CD8-positive, alpha-beta memory T cell (primary cell): ENCODE measurements at regions not wholly inside any gene's neighbourhood (a gene's known extent, or its start where the extent isn't known, plus 50 kb on each side); places are given as distances from the start of the nearest gene placed in this dataset.

Source experiments
- CTCF ChIA-PET: fragments of 350-600 bp; sonication (Branson Sonifier 250); formaldehyde crosslinking; loops from one replicate; lab custom pipeline; 2021; ENCODE audit warnings: antibody characterized with exemption; lab: Charles Lee
- POLR2A ChIA-PET: fragments of 350-600 bp; sonication (Branson Sonifier 250); formaldehyde crosslinking; loops from one replicate; lab custom pipeline; 2021; ENCODE audit warnings: antibody characterized with exemption; lab: Charles Lee
- DNase-seq, 5 donors: peaks; one replicate each; pipeline versions ENCODE4 v3.0.0 to v3.0.0-alpha.2; 2020 to 2022; ENCODE audit warnings: mixed read lengths in 1 of 5
- H3K27ac ChIP-seq: one replicate; pipeline ENCODE4 v1.7.0; 2013; ENCODE audit warnings: low read depth, mild to moderate bottlenecking, low read length, moderate library complexity
- H3K27me3 ChIP-seq: 2 replicates; pipeline ENCODE4 v1.7.0; 2013; ENCODE audit warnings: low read length, mild to moderate bottlenecking; ENCODE audit not compliant: insufficient read depth, poor library complexity, severe bottlenecking
- H3K36me3 ChIP-seq: 2 replicates; pipeline ENCODE4 v1.7.0; 2013; ENCODE audit warnings: mild to moderate bottlenecking, low read length, moderate library complexity; ENCODE audit not compliant: insufficient read depth
- H3K4me1 ChIP-seq: 2 replicates; pipeline ENCODE4 v1.7.0; 2013; ENCODE audit warnings: mild to moderate bottlenecking, low read length, moderate library complexity; ENCODE audit not compliant: insufficient read depth
- H3K4me3 ChIP-seq: 2 replicates; pipeline ENCODE4 v1.7.0; 2013; ENCODE audit warnings: mild to moderate bottlenecking, low read length
- H3K9me3 ChIP-seq: 2 replicates; pipeline ENCODE4 v1.7.0; 2013; ENCODE audit warnings: mild to moderate bottlenecking, low read length
- H3K27ac Mint-ChIP-seq, 8 donors: one replicate each; pipeline ENCODE4 v1.8.0; 2020 to 2021; ENCODE audit warnings: mixed read lengths in 8 of 8, mild to moderate bottlenecking in 6 of 8, inconsistent platforms in 3 of 8, moderate library complexity in 3 of 8
- H3K27me3 Mint-ChIP-seq, 2 donors: one replicate each; pipeline ENCODE4 v1.8.0; 2020 to 2021; ENCODE audit warnings: mixed read lengths in 2 of 2, mild to moderate bottlenecking in 1 of 2, moderate library complexity in 1 of 2
- H3K36me3 Mint-ChIP-seq, 3 donors: one replicate each; pipeline ENCODE4 v1.8.0; 2020 to 2021; ENCODE audit warnings: mixed read lengths in 3 of 3, inconsistent platforms in 1 of 3, mild to moderate bottlenecking in 1 of 3
- H3K4me1 Mint-ChIP-seq, 3 donors: one replicate each; pipeline ENCODE4 v1.8.0; 2020 to 2021; ENCODE audit warnings: mixed read lengths in 3 of 3, inconsistent platforms in 1 of 3, mild to moderate bottlenecking in 1 of 3
- H3K4me3 Mint-ChIP-seq, 7 donors: one replicate each; pipeline ENCODE4 v1.8.0; 2020 to 2021; ENCODE audit warnings: mixed read lengths in 7 of 7, mild to moderate bottlenecking in 6 of 7, moderate library complexity in 4 of 7, inconsistent platforms in 2 of 7
- H3K9me3 Mint-ChIP-seq, 5 donors: one replicate each; pipeline ENCODE4 v1.8.0; 2020 to 2022; ENCODE audit warnings: mixed read lengths in 5 of 5, mild to moderate bottlenecking in 3 of 5, moderate library complexity in 2 of 5, inconsistent platforms in 1 of 5

DNA sequence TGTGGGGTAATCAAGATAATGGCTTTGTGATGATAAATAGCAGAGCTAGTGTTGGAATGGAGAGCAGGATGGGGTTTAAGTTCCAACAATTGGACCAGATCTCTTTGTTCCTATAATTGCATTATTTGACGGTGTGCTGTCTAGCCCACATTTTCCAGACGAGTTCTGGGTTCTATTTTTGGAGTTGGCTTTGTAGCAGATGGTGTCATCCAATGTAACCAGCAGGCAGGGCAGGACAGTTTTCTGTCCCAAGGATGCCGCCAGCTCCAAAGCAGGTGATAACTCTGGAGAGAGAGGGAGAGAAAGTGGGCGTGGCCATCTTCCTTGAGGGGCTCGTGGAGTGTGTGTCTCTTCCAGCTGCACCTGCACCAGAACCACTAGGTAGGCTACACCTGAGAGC, 251.3 kb downstream of the KIF4B start:
- Histone ChIP-seq H3K27me3 (no peaks in the 10 kb centered on the region), H3K4me3 (no peak overlapping the region), H3K36me3 (no peaks in the 10 kb centered on the region), H3K9me3 (no peaks in the 10 kb centered on the region), H3K4me1 (no peaks in the 10 kb centered on the region), H3K27ac (no peak overlapping the region)
- H3K9me3 Mint-ChIP-seq: peaks cover 0 to 3% (median 0%) of the 10 kb centered on the region in 5 donors
- H3K27ac Mint-ChIP-seq: no peak overlapping the region
- no peak for DNase-seq
- H3K27me3 Mint-ChIP-seq: peaks cover 0 to 3% of the 10 kb centered on the region in 2 donors
- no peaks in the 10 kb centered on the region for H3K36me3 Mint-ChIP-seq
- H3K4me1 Mint-ChIP-seq: no peaks in the 10 kb centered on the region
- ChIA-PET CTCF (no interaction called here), POLR2A (no interaction called here)
- no peak overlapping the region for H3K4me3 Mint-ChIP-seq

- POLR2A ChIA-PET: no interaction called here
- Histone ChIP-seq H3K27ac (no peak overlapping the region), H3K9me3 (no peaks in the 10 kb centered on the region), H3K36me3 (no peaks in the 10 kb centered on the region), H3K4me1 (no peaks in the 10 kb centered on the region), H3K27me3 (no peaks in the 10 kb centered on the region), H3K4me3 (no peak overlapping the region)
- no peak for DNase-seq
- no peaks in the 10 kb centered on the region for H3K4me1 Mint-ChIP-seq
- no peaks in the 10 kb centered on the region for H3K36me3 Mint-ChIP-seq
- H3K27ac Mint-ChIP-seq: no peak overlapping the region
- CTCF ChIA-PET: no interaction called here
- peaks cover 0 to 6% of the 10 kb centered on the region in 2 donors for H3K27me3 Mint-ChIP-seq
- H3K9me3 Mint-ChIP-seq: peaks cover 0 to 3% (median 0%) of the 10 kb centered on the region in 5 donors
- no peak overlapping the region for H3K4me3 Mint-ChIP-seq
Measured at GRCh38 chr5:155268770-155269425, 255.3 kb downstream of the KIF4B start.

- H3K9me3 ChIP-seq: no peaks in the 10 kb centered on the region
- no peak overlapping the region for H3K27ac ChIP-seq
- no peak overlapping the region for H3K27ac Mint-ChIP-seq
- no peaks in the 10 kb centered on the region for H3K4me1 ChIP-seq
- H3K36me3 ChIP-seq: no peaks in the 10 kb centered on the region
- H3K36me3 Mint-ChIP-seq: no peaks in the 10 kb centered on the region
- DNase-seq: no peak
- H3K4me1 Mint-ChIP-seq: no peaks in the 10 kb centered on the region
- peaks cover 4 to 9% of the 10 kb centered on the region in 2 donors for H3K27me3 Mint-ChIP-seq
- H3K9me3 Mint-ChIP-seq: peaks cover 0 to 3% (median 2%) of the 10 kb centered on the region in 5 donors
- ChIA-PET POLR2A (no interaction called here), CTCF (no interaction called here)
- H3K27me3 ChIP-seq: no peaks in the 10 kb centered on the region
- H3K4me3 Mint-ChIP-seq: no peak overlapping the region
- H3K4me3 ChIP-seq: no peak overlapping the region
Measured at GRCh38 chr5:155270725-155271124, 257.2 kb downstream of the KIF4B start.

- Histone ChIP-seq H3K4me1 (no peaks in the 10 kb centered on the region), H3K27ac (no peak overlapping the region), H3K9me3 (no peaks in the 10 kb centered on the region), H3K4me3 (no peak overlapping the region), H3K36me3 (no peaks in the 10 kb centered on the region), H3K27me3 (no peaks in the 10 kb centered on the region)
- DNase-seq: no peak
- CTCF ChIA-PET: no interaction called here
- peaks cover 4 to 6% of the 10 kb centered on the region in 2 donors for H3K27me3 Mint-ChIP-seq
- no peak overlapping the region for H3K4me3 Mint-ChIP-seq
- peaks cover 0 to 4% (median 2%) of the 10 kb centered on the region in 5 donors for H3K9me3 Mint-ChIP-seq
- no peaks in the 10 kb centered on the region for H3K4me1 Mint-ChIP-seq
- H3K27ac Mint-ChIP-seq: no peak overlapping the region
- POLR2A ChIA-PET: no interaction called here
- H3K36me3 Mint-ChIP-seq: no peaks in the 10 kb centered on the region
Measured at GRCh38 chr5:155274484-155274883, 260.9 kb downstream of the KIF4B start.

DNA sequence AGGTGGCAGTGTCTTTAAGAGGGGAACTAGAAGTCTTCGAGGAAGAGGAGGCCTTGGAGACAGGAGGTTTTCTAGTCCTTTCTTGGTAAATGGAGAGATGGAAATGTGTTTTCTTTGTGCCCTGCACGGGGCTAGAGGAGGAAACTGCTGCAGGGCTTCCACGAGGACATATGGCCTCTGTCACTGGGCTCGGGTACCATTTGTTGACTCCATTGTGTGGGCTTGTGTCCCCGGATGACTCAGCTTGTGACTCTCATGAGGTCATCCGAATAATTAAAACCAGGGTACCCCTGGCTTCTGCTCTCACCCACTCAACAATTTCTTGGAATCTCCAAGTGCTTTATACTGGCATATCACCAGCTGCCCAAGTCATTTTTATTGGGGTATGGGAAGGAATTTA, 261.7 kb downstream of the KIF4B start:
- Histone ChIP-seq H3K4me1 (no peaks in the 10 kb centered on the region), H3K4me3 (no peak overlapping the region), H3K27ac (no peak overlapping the region), H3K9me3 (no peaks in the 10 kb centered on the region), H3K36me3 (no peaks in the 10 kb centered on the region), H3K27me3 (no peaks in the 10 kb centered on the region)
- no peak overlapping the region for H3K27ac Mint-ChIP-seq
- peaks cover 0 to 4% (median 2%) of the 10 kb centered on the region in 5 donors for H3K9me3 Mint-ChIP-seq
- POLR2A ChIA-PET: no interaction called here
- H3K4me3 Mint-ChIP-seq: no peak overlapping the region
- CTCF ChIA-PET: no interaction called here
- H3K36me3 Mint-ChIP-seq: no peaks in the 10 kb centered on the region
- H3K27me3 Mint-ChIP-seq: peaks cover 4 to 6% of the 10 kb centered on the region in 2 donors
- H3K4me1 Mint-ChIP-seq: no peaks in the 10 kb centered on the region
- no peak for DNase-seq

DNA sequence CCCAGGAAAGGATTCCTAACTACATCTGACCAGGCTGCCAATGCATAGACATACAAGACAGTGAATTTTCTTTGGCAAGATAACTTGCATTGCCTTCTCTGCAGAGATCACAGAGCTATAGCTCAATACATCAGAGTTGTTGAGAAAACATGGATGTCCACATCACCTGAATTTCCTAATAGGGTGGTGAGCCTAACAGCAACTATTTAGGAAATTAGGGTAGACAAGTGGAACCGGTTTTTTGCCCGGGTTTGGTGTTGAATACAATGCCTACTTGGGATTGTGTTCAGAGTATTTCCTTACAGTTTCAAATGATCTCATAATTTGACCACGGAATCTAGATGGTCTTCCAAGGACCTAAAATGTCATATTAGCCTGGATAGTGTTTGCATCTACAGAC, 262.7 kb downstream of the KIF4B start:
- Mint-ChIP-seq H3K36me3 (no peaks in the 10 kb centered on the region), H3K4me3 (no peak overlapping the region), H3K4me1 (no peaks in the 10 kb centered on the region), H3K27ac (no peak overlapping the region), H3K9me3 (peaks cover 0 to 4% (median 2%) of the 10 kb centered on the region in 5 donors), H3K27me3 (peaks cover 4 to 8% of the 10 kb centered on the region in 2 donors)
- DNase-seq: no peak
- CTCF ChIA-PET: no interaction called here
- H3K27me3 ChIP-seq: no peaks in the 10 kb centered on the region
- POLR2A ChIA-PET: no interaction called here
- H3K27ac ChIP-seq: no peak overlapping the region
- H3K4me1 ChIP-seq: no peaks in the 10 kb centered on the region
- no peaks in the 10 kb centered on the region for H3K36me3 ChIP-seq
- H3K9me3 ChIP-seq: no peaks in the 10 kb centered on the region
- no peak overlapping the region for H3K4me3 ChIP-seq

GRCh38 chr5:155278532-155278931, 265.0 kb downstream of the KIF4B start:
- H3K27me3 Mint-ChIP-seq: peaks cover 4 to 17% of the 10 kb centered on the region in 2 donors
- no peaks in the 10 kb centered on the region for H3K27me3 ChIP-seq
- no peak for DNase-seq
- H3K4me1 Mint-ChIP-seq: no peaks in the 10 kb centered on the region
- no peak overlapping the region for H3K27ac Mint-ChIP-seq
- H3K4me3 ChIP-seq: no peak overlapping the region
- no peak overlapping the region for H3K4me3 Mint-ChIP-seq
- peaks cover 0 to 4% (median 1%) of the 10 kb centered on the region in 5 donors for H3K9me3 Mint-ChIP-seq
- ChIA-PET CTCF (no interaction called here), POLR2A (no interaction called here)
- no peaks in the 10 kb centered on the region for H3K36me3 Mint-ChIP-seq
- no peaks in the 10 kb centered on the region for H3K9me3 ChIP-seq
- H3K4me1 ChIP-seq: no peaks in the 10 kb centered on the region
- H3K36me3 ChIP-seq: no peaks in the 10 kb centered on the region
- H3K27ac ChIP-seq: no peak overlapping the region

- ChIA-PET CTCF (no interaction called here), POLR2A (no interaction called here)
- H3K36me3 ChIP-seq: no peaks in the 10 kb centered on the region
Measured at GRCh38 chr5:155282503-155283107, 269.1 kb downstream of the KIF4B start.

More at GRCh38 chr5:155282503-155283107, 269.1 kb downstream of the KIF4B start:
- Mint-ChIP-seq H3K4me3 (no peak overlapping the region), H3K4me1 (no peaks in the 10 kb centered on the region), H3K27ac (no peak overlapping the region), H3K36me3 (no peaks in the 10 kb centered on the region), H3K9me3 (peaks cover 0 to 4% (median 0%) of the 10 kb centered on the region in 5 donors), H3K27me3 (peaks cover 1 to 26% of the 10 kb centered on the region in 2 donors)
- H3K27me3 ChIP-seq: no peaks in the 10 kb centered on the region
- DNase-seq: no peak
- no peak overlapping the region for H3K27ac ChIP-seq
- H3K4me1 ChIP-seq: no peaks in the 10 kb centered on the region
- no peak overlapping the region for H3K4me3 ChIP-seq
- H3K9me3 ChIP-seq: no peaks in the 10 kb centered on the region
